ENCODE measurements at regions not wholly inside any gene's neighbourhood (a gene's known extent, or its start where the extent isn't known, plus 50 kb on each side); places are given as distances from the start of the nearest gene placed in this dataset.
"Not testable (repeated sequence)": the region's sequence is repeated elsewhere in the genome, so short reads cannot be mapped to it uniquely, and the experiment has no call there.

- DNase-seq = no peak
Measured at GRCh38 chr13:43946281-43946680, 66.6 kb downstream of the LACC1 start.

DNA sequence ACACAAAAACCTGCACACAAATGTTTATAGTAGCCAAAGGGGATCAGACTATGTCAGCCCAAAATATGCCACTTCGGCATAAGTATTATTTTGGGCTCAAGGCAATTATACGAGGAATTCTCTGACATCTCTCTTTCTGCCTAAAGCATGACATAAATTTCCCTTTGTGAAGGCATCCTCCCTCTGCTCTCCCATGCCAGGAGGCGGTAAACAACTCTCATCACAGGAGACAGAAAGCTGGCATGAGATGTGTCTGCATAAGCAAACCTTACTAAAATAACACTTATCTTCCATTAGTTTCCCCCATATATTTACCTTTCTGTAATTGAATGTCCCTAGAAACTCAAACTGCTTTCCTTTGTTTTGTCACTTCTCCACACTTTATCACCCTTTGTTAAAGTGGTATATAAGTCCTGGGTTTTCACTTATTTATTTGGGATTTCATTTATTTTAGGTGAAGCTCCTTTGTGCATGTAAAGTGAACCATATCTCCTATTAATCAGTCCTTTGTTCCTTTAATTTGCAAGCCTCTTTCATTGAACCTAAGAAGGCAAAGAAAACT, 68.3 kb downstream of the LACC1 start:
- DNase-seq = no peak

- DNase-seq = no peak
Measured at GRCh38 chr13:43953370-43953769, 73.7 kb downstream of the LACC1 start.

DNA sequence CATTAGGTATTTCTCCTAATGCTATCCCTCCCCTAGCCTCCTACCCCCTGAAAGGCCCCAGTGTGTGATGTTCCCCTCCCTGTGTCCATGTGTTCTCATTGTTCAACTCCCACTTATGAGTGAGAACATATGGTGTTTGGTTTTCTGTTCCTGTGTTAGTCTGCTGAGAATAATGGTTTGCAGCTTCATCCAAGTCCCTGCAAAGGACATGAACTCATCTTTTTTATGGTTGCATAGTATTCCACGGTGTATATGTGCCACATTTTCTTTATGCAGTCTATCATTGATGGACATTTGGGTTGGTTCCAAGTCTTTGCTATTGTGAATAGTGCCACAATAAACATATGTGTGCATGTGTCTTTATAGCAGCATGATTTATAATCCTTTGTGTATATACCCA, 77.3 kb downstream of the LACC1 start:
- not testable (repeated sequence) for DNase-seq

DNA sequence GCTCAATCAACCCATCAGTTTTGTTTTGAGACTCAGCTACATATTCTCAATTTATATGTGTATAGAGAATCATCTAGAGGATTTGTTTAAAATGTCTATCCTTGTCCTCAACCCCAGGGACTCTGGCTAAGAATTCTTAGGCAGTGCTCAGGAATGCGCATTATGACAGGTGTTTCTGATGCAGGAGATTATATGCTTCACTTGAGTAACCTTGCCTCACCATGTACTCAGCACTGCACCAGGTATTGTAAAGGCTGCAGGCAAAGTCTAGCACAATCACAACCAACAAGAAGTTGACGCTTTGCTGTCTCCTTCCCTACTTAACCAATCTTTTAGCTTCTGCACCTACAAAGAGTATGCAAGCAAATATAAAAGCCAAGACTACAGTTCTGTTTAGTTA, 79.6 kb downstream of the LACC1 start:
- no peak for DNase-seq

DNA sequence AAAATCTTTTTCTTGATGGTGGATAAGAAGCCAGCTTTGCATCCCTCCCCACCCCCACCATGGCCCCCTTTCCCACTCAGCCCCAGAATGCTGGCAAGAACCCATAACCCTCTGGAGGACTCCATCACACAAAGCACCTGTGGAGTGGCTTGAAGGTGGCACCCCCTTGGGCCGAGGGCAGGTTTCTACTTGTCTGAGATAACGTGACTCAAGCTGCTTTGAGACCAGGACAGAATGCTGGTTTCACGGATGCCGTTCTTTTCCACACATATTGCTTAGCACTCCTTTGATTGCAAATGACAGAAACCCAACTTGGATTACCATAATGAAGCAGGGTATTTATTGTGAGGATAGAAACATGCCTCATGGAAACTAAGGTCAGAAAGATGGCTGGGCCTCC, 82.2 kb downstream of the LACC1 start:
- DNase-seq = no peak

DNA sequence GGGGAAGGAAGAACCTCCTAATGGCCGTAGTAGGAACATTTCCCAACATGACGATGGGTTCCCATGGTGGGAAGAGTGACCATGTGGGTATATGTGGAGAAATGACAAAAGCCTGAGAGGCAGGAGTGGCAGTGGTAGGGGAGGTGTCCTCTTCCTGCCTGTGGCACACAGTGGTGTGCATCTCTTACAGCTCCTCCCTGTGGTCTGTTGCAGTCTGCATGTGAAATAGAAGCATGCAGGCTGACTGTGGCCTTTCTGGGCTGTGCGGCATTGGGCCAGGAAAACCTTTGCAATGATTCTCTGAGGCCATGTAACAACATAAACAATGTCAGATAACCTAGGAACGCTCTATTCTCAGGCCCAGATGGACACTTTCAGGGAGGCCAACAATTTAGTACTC, 84.0 kb downstream of the LACC1 start:
- no peak for DNase-seq

GRCh38 chr13:43964698-43965458, 85.2 kb downstream of the LACC1 start:
- DNase-seq = no peak

DNA sequence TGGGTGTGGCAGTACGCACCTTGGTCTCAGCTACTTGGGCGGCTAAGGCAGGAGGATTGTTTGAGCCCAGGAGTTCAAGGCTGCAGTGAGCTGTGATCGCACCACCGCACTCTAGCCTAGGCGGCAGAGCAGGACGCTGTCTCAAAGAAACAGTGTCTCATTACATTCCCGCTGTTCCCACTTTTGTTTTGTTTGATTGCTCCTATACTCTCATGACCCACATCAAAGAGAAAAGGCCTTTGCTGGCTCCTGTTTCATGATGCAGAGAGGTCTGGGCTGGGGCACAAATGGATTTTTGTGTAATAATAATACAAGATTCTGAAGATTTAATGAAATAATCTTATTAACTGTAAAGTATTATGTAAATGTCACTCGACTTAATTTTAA, 85.7 kb downstream of the LACC1 start:
- DNase-seq = no peak

- DNase-seq = not testable (repeated sequence)
Measured at GRCh38 chr13:43968251-43968942, 88.7 kb downstream of the LACC1 start.

- not testable (repeated sequence) for DNase-seq
Measured at GRCh38 chr13:43968943-43969690, 89.4 kb downstream of the LACC1 start.

- not testable (repeated sequence) for DNase-seq
Measured at GRCh38 chr13:43969919-43970318, 90.2 kb downstream of the LACC1 start.

DNA sequence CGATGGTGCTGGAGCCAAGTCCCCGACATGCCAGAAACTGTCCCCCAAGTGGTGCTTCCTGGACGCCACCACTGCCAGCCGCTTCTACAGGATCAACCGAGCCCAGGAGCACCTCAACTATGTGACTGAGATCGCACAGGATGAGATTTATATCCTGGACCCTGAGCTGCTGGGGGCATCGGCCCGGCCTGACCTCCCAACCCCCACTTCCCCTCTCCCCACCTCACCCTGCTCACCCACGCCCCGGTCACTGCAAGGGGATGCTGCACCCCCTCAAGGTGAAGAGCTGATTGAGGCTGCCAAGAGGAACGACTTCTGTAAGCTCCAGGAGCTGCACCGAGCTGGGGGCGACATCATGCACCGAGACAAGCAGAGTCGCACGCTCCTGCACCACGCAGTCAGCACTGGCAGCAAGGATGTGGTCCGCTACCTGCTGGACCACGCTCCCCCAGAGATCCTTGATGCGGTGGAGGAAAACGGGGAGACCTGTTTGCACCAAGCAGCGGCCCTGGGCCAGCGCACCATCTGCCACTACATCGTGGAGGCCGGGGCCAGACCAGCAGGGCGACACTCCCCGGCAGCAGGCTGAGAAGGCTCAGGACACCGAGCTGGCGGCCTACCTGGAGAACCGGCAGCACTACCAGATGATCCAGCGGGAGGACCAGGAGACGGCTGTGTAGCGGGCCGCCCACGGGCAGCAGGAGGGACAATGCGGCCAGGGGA, 91.0 kb downstream of the LACC1 start:
- DNase-seq = not testable (repeated sequence)

DNA sequence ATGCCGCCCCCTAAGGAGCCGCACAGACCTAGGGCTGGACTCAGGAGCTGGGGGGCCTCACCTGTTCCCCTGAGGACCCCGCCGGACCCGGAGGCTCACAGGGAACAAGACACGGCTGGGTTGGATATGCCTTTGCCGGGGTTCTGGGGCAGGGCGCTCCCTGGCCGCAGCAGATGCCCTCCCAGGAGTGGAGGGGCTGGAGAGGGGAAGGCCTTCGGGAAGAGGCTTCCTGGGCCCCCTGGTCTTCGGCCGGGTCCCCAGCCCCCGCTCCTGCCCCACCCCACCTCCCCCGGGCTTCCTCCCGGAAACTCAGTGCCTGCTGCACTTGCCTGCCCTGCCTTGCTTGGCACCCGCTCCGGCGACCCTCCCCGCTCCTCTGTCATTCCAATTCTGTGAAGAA, 91.6 kb downstream of the LACC1 start:
- not testable (repeated sequence) for DNase-seq

DNA sequence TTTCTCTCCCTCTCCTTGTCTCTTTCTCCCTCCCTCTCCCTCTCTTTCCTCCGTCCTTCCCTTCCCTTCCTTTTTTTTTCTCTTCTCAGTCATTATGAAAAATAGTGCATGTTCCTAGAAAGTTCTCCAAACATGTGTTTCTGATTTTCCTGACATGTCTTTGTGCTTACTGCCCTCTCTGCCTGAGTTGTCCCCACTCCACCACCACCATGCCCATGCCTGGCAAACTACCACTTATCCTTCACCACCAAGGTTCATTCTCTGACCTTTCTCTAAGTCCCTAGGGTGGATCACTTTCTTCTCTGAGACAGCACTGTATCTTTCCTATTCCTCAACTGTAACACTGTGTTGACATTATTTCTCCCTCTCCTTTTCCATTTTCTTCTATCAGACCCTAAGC, 98.2 kb downstream of the LACC1 start:
- DNase-seq = no peak

DNA sequence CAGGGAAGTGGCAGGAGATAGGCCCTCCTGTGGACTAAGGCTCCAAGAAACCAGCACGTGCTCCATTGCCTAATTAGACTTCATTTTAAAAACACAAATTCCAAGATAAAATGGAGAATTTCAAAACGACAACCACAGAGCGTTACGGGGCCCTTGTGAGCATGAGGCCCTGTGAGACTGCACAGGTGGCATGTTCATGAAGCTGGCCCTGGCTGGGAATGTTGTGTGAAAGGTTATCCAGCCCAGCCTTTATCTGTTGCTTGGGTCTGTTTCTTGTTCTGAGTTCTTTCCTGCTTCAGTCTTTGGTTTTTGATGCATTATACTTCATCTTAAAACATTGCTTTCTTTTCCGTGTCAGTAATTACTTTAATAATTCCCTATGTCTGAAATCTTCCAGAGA, 99.0 kb downstream of the LACC1 start:
- DNase-seq = no peak

- DNase-seq = no peak
Measured at GRCh38 chr13:43979492-43979891, 99.8 kb downstream of the LACC1 start.

DNA sequence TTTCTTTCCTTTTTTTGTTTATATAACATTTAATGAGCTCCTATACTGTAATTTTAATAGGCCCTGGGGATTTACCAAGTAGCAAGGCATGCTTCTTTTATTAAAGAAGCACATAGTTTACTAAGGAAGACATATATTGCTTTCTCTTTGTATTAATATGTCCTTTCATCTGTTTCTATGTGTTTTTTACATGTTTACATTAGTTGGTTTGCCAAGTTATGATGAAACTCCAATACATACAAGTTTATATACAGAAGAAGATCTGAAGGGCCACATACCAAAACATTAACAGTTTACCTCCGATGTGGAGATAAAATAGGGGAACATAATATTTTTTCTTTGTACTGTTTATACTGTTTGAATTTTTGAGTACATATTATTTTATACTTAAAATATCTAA, 100.9 kb downstream of the LACC1 start:
- no peak for DNase-seq

GRCh38 chr13:43981091-43981490, 101.4 kb downstream of the LACC1 start:
- no peak for DNase-seq

DNA sequence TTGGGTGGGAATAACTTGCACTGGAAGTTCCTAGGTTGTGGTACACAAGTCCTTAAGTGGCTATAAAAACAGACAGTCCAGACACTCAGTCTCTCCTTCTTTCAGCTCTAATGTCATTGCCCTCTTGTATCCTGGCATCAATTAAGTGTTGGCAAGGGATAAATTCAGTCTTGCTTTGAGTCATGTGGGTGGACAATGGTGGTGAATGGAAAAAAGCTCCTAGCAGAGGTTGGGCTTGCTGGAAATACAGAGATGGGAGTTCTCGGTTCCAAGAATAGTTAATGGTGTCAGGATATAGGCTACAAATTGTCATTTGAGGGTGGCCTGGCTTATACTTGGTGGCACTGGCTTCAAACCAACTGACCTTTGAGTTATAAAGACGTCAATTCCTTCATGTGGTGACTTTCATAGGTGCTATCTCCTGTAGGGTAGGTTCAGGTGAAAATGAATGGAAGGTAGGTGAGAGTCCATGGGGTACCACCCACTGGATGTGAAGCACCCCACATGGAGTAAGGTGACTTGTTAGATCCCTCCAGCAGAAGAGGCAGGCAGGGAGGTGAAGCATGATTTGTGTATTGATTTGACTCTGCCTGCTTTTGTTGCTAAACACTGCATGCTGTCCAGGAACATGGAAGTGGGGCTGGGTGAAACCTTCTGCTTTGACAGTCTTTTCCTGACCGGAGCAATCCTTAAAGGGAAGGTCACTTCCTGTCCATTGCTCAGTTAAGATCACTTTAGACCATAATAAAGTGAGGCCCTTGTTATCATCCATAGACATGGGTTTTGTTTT, 102.0 kb downstream of the LACC1 start:
- no peak for DNase-seq

- no peak for DNase-seq
Measured at GRCh38 chr13:43983373-43983772, 103.7 kb downstream of the LACC1 start.

DNA sequence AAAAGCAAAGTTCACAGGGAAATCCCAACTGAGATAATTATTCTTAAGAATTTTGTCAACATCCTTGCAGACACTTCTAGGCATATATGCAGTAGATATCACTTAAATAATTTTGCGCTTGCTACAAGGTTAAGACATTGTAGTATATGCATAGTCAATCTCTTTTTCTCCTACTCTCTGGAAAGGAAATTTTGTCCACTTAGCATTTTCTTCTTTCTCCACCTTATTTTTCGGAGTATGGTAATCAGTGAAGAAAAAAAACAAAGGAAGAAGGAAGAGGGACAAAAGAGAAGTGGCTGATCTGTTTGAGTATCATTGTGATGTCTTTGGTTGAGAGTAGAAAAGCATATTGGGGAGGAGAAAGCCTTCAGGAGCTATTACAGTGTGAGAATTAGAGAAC, 104.6 kb downstream of the LACC1 start:
- no peak for DNase-seq
